Suprapubic skin (tissue), 4 donors: ENCODE measurements at regions not wholly inside any gene's neighbourhood (a gene's known extent, or its start where the extent isn't known, plus 50 kb on each side); places are given as distances from the start of the nearest gene placed in this dataset.

ENCODE experiments used
- POLR2A ChIP-seq, 2 donors: fragments of 450-650 bp; IDR thresholded peaks; one replicate each; pipeline ENCODE4 v1.6.1; 2017; ENCODE audit warnings: antibody characterized with exemption in 2 of 2, mild to moderate bottlenecking in 2 of 2, moderate library complexity in 2 of 2
- POLR2AphosphoS5 ChIP-seq, 3 donors: sonication (generic); formaldehyde crosslinking; IDR thresholded peaks; one replicate each; pipeline ENCODE4 v1.6.1; 2017; ENCODE audit warnings: antibody characterized with exemption in 3 of 3
- TF ChIP-seq, protein P1 (sequence below), 2 donors: fragments of 200-600 bp in 1 of 2; fragments of 450-650 bp in 1 of 2; sonication (generic) in 1 of 2; IDR thresholded peaks; one replicate each; pipeline ENCODE4 v1.5.1; 2016 to 2019; ENCODE audit warnings: antibody characterized with exemption in 2 of 2, mild to moderate bottlenecking in 1 of 2, moderate library complexity in 1 of 2

DNA sequence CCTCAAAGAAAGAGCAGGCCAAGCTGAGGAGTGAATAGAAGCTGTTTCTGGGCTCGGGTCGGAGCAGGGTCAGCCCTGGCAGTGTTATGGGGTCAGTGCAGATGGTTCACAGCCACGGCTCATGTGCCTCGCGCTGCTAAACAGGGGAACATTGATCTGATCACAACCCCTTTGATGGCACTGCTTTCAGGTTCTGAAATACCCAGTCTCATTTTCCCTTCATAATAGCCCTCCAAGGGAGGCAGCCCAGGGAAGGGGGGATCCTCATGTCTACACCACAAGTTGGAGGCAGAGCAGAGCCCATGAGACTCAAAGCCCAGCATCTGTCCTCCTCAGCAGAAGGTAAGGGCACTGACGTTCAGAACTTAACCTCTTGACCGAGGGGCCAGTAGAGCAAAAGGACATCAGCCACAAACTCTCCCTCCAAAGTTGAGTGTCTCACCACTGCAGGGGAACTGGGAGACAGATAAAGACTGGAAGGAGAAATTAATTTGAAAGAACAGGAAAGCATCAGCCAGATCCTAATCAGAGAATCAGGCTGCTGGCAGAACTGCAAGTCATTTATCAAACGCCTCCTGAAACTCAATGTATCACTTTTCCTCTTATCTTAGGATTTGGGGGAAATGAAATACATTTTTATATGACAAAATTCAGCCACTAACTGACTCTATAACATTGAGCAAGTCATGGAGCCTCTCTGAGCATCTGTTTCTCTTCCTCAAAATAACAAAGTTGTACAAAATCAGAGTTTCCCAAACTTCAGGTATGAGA lies 110.6 kb downstream of the SH3TC2 start:
- no peak for TF ChIP-seq POLR2A (IDR thresholded peaks at IDR 0.05)
- TF ChIP-seq, protein P1, sequence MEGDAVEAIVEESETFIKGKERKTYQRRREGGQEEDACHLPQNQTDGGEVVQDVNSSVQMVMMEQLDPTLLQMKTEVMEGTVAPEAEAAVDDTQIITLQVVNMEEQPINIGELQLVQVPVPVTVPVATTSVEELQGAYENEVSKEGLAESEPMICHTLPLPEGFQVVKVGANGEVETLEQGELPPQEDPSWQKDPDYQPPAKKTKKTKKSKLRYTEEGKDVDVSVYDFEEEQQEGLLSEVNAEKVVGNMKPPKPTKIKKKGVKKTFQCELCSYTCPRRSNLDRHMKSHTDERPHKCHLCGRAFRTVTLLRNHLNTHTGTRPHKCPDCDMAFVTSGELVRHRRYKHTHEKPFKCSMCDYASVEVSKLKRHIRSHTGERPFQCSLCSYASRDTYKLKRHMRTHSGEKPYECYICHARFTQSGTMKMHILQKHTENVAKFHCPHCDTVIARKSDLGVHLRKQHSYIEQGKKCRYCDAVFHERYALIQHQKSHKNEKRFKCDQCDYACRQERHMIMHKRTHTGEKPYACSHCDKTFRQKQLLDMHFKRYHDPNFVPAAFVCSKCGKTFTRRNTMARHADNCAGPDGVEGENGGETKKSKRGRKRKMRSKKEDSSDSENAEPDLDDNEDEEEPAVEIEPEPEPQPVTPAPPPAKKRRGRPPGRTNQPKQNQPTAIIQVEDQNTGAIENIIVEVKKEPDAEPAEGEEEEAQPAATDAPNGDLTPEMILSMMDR (IDR thresholded peaks at IDR 0.05) = no peak
- TF ChIP-seq POLR2AphosphoS5 (IDR thresholded peaks at IDR 0.05) = no peak
